ENCODE measurements at regions not wholly inside any gene's neighbourhood (a gene's known extent, or its start where the extent isn't known, plus 50 kb on each side); places are given as distances from the start of the nearest gene placed in this dataset.

DNA sequence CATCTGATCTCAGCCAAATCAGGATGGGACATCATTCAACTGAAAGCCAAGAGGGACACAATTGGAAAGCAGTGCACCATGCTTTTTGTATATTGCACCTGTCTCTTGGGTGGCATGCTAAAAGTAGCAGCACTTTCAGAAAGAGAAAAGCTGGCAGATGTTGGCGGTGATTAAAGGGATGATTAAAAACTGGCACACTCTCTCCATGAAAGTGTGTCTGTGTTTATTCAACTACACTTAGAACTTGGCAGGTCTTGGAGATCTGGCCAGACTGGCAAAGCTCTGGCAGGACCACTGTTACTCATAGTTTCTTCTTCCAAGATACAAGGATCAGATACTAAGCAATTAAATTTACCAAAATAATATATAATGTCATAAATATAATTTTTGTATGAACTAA, 112.9 kb upstream of the ELAVL2 start:
- no peak for DNase-seq (ENCODE audit: extremely low read depth, low read depth, low spot score)

DNA sequence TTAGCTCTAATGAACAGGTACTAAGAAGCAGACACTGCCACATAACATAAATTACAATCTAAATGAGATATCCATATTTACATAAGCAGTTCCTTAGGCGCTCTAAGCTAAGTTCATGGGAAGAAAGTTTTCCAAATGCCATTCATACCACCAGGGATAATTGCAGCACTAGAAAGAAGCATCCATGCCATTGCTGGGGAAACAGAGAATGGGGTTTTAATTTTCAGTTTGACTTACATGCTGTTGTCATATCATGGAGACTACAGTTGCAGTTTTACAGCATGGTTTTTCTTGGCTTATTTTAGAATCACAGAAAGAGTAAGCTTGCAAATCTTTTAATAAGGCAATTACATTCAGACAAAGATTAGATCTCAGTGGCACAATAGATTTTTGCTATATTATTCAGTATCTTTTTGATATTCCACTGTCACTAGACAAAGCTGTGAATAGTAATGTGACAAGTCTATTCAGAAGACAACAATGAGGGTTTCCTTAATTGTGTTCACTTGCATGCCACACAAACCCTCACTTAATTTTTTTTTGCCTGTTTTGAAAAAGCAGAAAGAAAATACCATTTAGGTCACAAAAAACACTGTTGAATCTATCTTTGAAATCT, 108.4 kb upstream of the ELAVL2 start:
- DNase-seq (ENCODE audit: extremely low read depth, low read depth, low spot score) = no peak

- DNase-seq (ENCODE audit: extremely low read depth, low read depth, low spot score) = no peak
Observed at GRCh38 chr9:23933348-23933747, 107.3 kb upstream of the ELAVL2 start.

DNA sequence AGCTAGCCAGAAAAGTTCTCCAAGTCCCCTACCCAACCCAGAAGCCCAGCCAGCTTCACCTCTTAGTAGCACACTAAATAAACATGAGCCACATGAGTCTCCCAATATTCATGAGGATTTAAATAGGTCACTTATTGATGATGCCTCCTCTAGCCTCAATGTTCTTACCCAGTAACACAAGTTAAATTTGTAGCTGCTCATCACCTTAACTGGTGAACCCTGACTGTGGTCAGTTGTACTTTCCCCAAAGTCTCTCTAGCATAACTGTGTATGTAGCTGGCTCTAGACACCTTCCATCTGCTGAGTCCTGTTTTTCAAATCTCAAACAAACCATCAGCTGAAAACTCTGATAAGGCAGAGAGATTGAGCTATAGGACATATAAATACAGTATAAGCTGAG, 100.3 kb upstream of the ELAVL2 start:
- no peak for DNase-seq (ENCODE audit: extremely low read depth, low read depth, low spot score)

- no peak for DNase-seq (ENCODE audit: extremely low read depth, low read depth, low spot score)
Observed at GRCh38 chr9:23914431-23915003, 88.5 kb upstream of the ELAVL2 start.

DNA sequence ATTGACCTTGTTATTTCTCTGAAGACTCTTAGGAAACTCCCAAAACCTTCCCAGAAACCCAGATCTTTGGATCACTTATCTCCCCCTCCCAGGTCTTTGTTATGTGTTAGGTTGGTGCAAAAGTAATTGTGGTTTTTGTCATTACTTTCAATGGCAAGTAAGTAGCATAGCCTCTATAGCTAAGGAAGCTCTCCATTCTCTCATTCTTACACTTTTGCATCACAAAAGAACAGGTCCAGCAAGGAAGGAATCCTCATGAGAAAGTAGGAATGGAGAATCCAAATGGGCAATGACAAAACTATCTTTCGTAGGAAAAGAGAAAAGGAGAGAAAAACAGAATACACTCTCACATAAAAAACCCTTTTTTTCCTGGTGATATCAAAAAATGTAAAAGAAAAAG, 81.3 kb upstream of the ELAVL2 start:
- DNase-seq (ENCODE audit: extremely low read depth, low read depth, low spot score) = no peak

DNA sequence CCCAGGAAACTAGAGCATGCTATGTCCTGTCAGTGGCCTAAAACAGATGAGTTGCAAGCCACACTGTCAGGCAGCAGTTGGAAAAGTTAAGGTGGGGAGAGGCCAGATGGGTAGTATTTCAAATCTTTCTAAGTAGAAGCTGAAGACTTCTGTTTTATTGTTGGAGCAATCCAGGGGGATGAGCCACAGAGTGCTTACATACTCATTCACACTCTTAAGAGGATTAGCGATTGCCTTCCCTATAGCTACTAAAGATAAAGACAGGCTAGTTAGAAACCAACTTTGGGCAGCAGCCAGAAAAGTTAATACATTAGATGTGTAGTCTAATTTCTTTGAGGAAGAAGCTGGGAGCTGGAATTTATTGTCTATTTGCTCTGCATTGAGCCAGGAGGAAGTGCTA, 61.7 kb upstream of the ELAVL2 start:
- DNase-seq (ENCODE audit: extremely low read depth, low read depth, low spot score) = no peak
